Esophagus muscularis mucosa (tissue), 4 donors: ENCODE measurements at regions not wholly inside any gene's neighbourhood (a gene's known extent, or its start where the extent isn't known, plus 50 kb on each side); places are given as distances from the start of the nearest gene placed in this dataset.

Experiments used
- DNase-seq: peaks from one replicate; pipeline ENCODE4 v3.0.0-alpha.2; 2017; ENCODE audit errors: extremely low spot score
- H3K27ac ChIP-seq, 4 donors: fragments of 200-600 bp; sonication (generic); replicated peaks in 1 of 4; 1 replicate in 3 of 4; 2 replicates in 1 of 4; pipeline ENCODE4 v1.5.1; 2016 to 2019; ENCODE audit warnings: mild to moderate bottlenecking in 1 of 4
- H3K27me3 ChIP-seq, 4 donors: fragments of 200-600 bp; sonication (generic); one replicate each; pipeline versions ENCODE4 v1.5.1 to v1.6.0; 2016 to 2019
- H3K36me3 ChIP-seq, 4 donors: fragments of 200-600 bp; sonication (generic); one replicate each; pipeline ENCODE4 v1.5.1; 2016 to 2019
- H3K4me1 ChIP-seq, 4 donors: fragments of 200-600 bp; sonication (generic); one replicate each; pipeline ENCODE4 v1.5.1; 2016 to 2019
- H3K4me3 ChIP-seq, 4 donors: fragments of 200-600 bp; sonication (generic); 1 replicate in 2 of 4; 2 replicates in 2 of 4; pipeline ENCODE4 v1.5.1; 2016 to 2019; ENCODE audit warnings: mild to moderate bottlenecking in 4 of 4, moderate library complexity in 1 of 4
- H3K9me3 ChIP-seq, 4 donors: fragments of 200-600 bp; sonication (generic); 1 replicate in 3 of 4; 2 replicates in 1 of 4; pipeline ENCODE4 v1.5.1; 2016 to 2019
- CTCF ChIP-seq, 3 experiments: fragments of 200-600 bp in 2 of 3; fragments of 450-650 bp in 1 of 3; sonication (generic) in 2 of 3; IDR thresholded peaks; one replicate each; pipeline ENCODE4 v1.5.1; 2017 to 2019; ENCODE audit warnings: antibody characterized with exemption in 3 of 3, mild to moderate bottlenecking in 2 of 3, moderate library complexity in 1 of 3
- EP300 ChIP-seq: sonication (generic); formaldehyde crosslinking; IDR thresholded peaks from one replicate; pipeline ENCODE4 v1.6.1; 2017; ENCODE audit warnings: antibody characterized with exemption
- POLR2A ChIP-seq: fragments of 450-650 bp; IDR thresholded peaks from one replicate; pipeline ENCODE4 v1.6.1; 2017; ENCODE audit warnings: antibody characterized with exemption, moderate library complexity, mild to moderate bottlenecking, low read depth
- POLR2AphosphoS5 ChIP-seq, 2 donors: sonication (generic); formaldehyde crosslinking; IDR thresholded peaks; one replicate each; pipeline ENCODE4 v1.6.1; 2017; ENCODE audit warnings: antibody characterized with exemption in 2 of 2
- WGBS: methylation state at CpG from one replicate; pipeline ENCODE4 v1.1.5; 2018; 5-methylcytosine and 5-hydroxymethylcytosine counted together
- intact Hi-C: fragments of 100-400 bp; cut with DNase I; formaldehyde crosslinking; loops from one replicate; pipeline ENCODE4 v1.15.1; 2023

- TF ChIP-seq EP300 (no peak), POLR2A (no peak), CTCF (IDR thresholded peaks at IDR 0.05) (no peak), POLR2AphosphoS5 (IDR thresholded peaks at IDR 0.05) (no peak)
- intact Hi-C loops, result no loop called here
- Histone ChIP-seq H3K4me3 (no peak overlapping the region), H3K36me3 (no peaks in the 10 kb centered on the region), H3K9me3 (no peaks in the 10 kb centered on the region), H3K27me3 (no peaks in the 10 kb centered on the region), H3K27ac (no peak overlapping the region), H3K4me1 (peaks cover 0 to 10% (median 4%) of the 10 kb centered on the region in 4 donors)
- WGBS, result 81% methylated on average over 4 of the region's 4 CpGs
- no peak for DNase-seq
These were observed 1230.6 kb upstream of the NUDT12 start for GRCh38 chr5:104793031-104793754.

GRCh38 chr5:104789366-104789765 lies 1226.8 kb upstream of the NUDT12 start:
- Histone ChIP-seq H3K36me3 (no peaks in the 10 kb centered on the region), H3K9me3 (no peaks in the 10 kb centered on the region), H3K27me3 (no peaks in the 10 kb centered on the region), H3K4me3 (no peak overlapping the region), H3K4me1 (peaks cover 0 to 10% (median 4%) of the 10 kb centered on the region in 4 donors), H3K27ac (no peak overlapping the region)
- 23% methylated on average over 1 of the region's 1 CpG for WGBS
- intact Hi-C loops, result no loop called here
- DNase-seq, result no peak
- TF ChIP-seq CTCF (IDR thresholded peaks at IDR 0.05) (no peak), POLR2AphosphoS5 (IDR thresholded peaks at IDR 0.05) (no peak), POLR2A (no peak), EP300 (no peak)

GRCh38 chr5:104785097-104785496 lies 1222.5 kb upstream of the NUDT12 start:
- Histone ChIP-seq H3K36me3 (no peaks in the 10 kb centered on the region), H3K4me1 (peaks cover 0 to 10% (median 4%) of the 10 kb centered on the region in 4 donors), H3K4me3 (no peak overlapping the region), H3K27ac (no peak overlapping the region), H3K27me3 (no peaks in the 10 kb centered on the region), H3K9me3 (no peaks in the 10 kb centered on the region)
- intact Hi-C loops, result no loop called here
- TF ChIP-seq EP300, result no peak
- DNase-seq, result no peak
- 88% methylated on average over 2 of the region's 2 CpGs for WGBS

GRCh38 chr5:104774372-104774771 lies 1211.8 kb upstream of the NUDT12 start:
- H3K27me3 ChIP-seq, result no peaks in the 10 kb centered on the region
- H3K36me3 ChIP-seq, result no peaks in the 10 kb centered on the region
- DNase-seq, result no peak
- H3K9me3 ChIP-seq, result peaks cover 0 to 4% (median 0%) of the 10 kb centered on the region in 4 donors
- H3K4me3 ChIP-seq, result no peak overlapping the region
- H3K4me1 ChIP-seq, result no peaks in the 10 kb centered on the region
- 97% methylated on average over 8 of the region's 8 CpGs for WGBS
- TF ChIP-seq EP300 (no peak), POLR2A (no peak), POLR2AphosphoS5 (IDR thresholded peaks at IDR 0.05) (no peak), CTCF (IDR thresholded peaks at IDR 0.05) (no peak)
- no peak overlapping the region for H3K27ac ChIP-seq
- intact Hi-C loops, result no loop called here

- Histone ChIP-seq H3K27me3 (no peaks in the 10 kb centered on the region), H3K4me3 (no peak overlapping the region), H3K36me3 (no peaks in the 10 kb centered on the region), H3K9me3 (no peaks in the 10 kb centered on the region), H3K27ac (no peak overlapping the region), H3K4me1 (no peaks in the 10 kb centered on the region)
- intact Hi-C loops, result no loop called here
- WGBS, result 94% methylated on average over 2 of the region's 2 CpGs
- no peak for TF ChIP-seq POLR2AphosphoS5 (IDR thresholded peaks at IDR 0.05)
- TF ChIP-seq EP300, result no peak
- no peak for TF ChIP-seq POLR2A
- TF ChIP-seq CTCF (IDR thresholded peaks at IDR 0.05), result no peak
- DNase-seq, result no peak
These were observed 1201.6 kb upstream of the NUDT12 start for GRCh38 chr5:104764197-104764596.
